Retinal pigment epithelial cell (primary cell): ENCODE measurements at regions not wholly inside any gene's neighbourhood (a gene's known extent, or its start where the extent isn't known, plus 50 kb on each side); places are given as distances from the start of the nearest gene placed in this dataset.

Experiments used
- DNase-seq: peaks from one replicate; pipeline ENCODE4 v3.0.0-alpha.2; 2010; ENCODE audit warnings: low read depth
- H3K4me3 ChIP-seq: 2 replicates; pipeline ENCODE4 v1.5.1; 2011; ENCODE audit warnings: mild to moderate bottlenecking, low read length, control low read depth, moderate library complexity
- CTCF ChIP-seq: conservative IDR thresholded peaks from 2 replicates; pipeline ENCODE4 v1.5.1; 2011; ENCODE audit warnings: low read depth, low read length, control low read depth, inconsistent platforms

DNA sequence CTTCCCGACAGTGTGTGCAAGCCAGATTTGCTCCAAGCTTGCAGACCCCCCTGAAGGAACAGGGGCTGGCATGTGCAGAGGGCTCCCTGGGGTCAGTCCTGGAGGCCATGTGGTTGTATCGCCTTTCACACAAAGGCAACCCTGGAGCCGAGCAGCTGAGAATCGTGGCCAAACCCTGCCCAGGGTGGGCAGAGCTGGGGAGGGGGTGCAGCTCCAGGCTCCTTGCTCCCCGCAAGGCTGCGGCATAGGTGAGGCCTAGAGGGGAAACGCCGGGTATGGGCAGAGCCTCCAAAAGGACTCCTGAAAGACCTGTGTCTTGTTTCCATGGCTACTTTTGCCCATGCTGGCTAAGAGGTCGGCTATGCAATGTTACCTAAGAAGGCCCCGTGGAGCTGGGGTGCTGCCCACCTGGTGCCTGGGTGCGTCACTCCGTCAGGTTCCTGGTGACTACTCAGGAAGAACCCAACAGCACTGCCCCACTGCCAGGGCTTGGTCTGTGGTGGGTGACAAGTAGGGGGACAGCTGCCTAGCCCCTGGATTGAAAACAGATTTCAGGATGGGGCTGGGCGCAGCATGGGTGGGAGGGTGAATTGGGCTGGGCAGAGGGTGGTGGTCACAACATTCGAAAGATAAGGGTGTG, 171.0 kb upstream of the SHH start:
- H3K4me3 ChIP-seq = no peak overlapping the region
- no peak for DNase-seq
- TF ChIP-seq CTCF = no peak

DNA sequence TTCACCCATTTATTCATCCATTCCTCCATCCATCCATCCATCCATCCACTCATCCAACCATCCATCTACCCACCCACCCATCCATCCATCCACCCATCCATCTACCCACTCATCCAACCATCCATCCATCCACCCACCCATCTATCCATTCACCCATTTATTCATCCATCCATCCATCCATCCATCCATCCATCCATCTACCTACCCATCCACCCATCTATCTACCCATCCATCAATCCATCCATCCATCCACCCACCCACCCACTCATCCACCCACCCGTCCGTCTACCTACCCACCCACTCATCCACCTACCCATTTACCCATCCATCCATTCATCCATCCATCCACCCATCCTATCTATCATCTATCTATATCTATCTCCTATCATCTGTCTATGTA, 169.4 kb upstream of the SHH start:
- H3K4me3 ChIP-seq = no peak overlapping the region
- no peak for TF ChIP-seq CTCF

GRCh38 chr7:155980841-155981240, 168.6 kb upstream of the SHH start:
- no peak for TF ChIP-seq CTCF
- no peak overlapping the region for H3K4me3 ChIP-seq
- no peak for DNase-seq

More for the DNA sequence above, 169.4 kb upstream of the SHH start:
- DNase-seq = no peak

- H3K4me3 ChIP-seq = no peak overlapping the region
- TF ChIP-seq CTCF = no peak
- no peak for DNase-seq
These were observed 167.7 kb upstream of the SHH start for GRCh38 chr7:155979994-155980393.

DNA sequence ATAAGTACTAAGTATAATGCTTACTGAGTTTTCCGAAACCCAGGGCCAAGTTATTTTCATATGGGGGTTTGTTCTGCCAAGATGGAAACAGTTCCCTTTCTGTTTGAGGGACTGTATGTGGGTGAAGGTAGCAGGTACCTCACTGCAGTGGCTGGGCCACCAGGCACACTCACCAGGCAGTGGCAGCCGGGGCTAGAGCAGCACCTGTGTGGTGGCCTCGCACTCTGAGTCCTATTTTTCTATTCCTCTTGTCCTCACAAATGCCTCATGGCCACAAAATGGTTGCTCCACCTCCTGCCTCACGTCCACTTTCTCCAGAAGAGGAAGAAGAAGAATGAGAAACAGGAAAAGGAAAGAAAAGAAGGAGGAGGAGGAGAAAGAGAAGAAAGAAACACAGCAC, 167.3 kb upstream of the SHH start:
- no peak for TF ChIP-seq CTCF
- H3K4me3 ChIP-seq = no peak overlapping the region
- no peak for DNase-seq

GRCh38 chr7:155975490-155975889, 163.2 kb upstream of the SHH start:
- DNase-seq = no peak
- TF ChIP-seq CTCF = no peak
- H3K4me3 ChIP-seq = no peak overlapping the region

GRCh38 chr7:155974186-155974897, 162.1 kb upstream of the SHH start:
- no peak for DNase-seq
- H3K4me3 ChIP-seq = no peak overlapping the region

More at GRCh38 chr7:155974186-155974897, 162.1 kb upstream of the SHH start:
- no peak for TF ChIP-seq CTCF
